Endothelial cell of umbilical vein (primary cell): ENCODE measurements at regions not wholly inside any gene's neighbourhood (a gene's known extent, or its start where the extent isn't known, plus 50 kb on each side); places are given as distances from the start of the nearest gene placed in this dataset.

ENCODE experiments used
- BruUV-seq: library from RNA; stranded (reverse); fragments of 400-500 nt; replicated peaks from 2 replicates; lab custom pipeline; 2021; lab: Mats Ljungman, UMichigan
- CTCF ChIA-PET: fragments of 300-600, 350-600 bp; sonication (Branson Sonifier 250); formaldehyde crosslinking; loops from one replicate; lab custom pipeline; 2021; ENCODE audit warnings: antibody characterized with exemption, inconsistent platforms; lab: Charles Lee
- POLR2A ChIA-PET: fragments of 300-600, 350-600 bp; sonication (Branson Sonifier 250); formaldehyde crosslinking; loops from one replicate; lab custom pipeline; 2021; ENCODE audit warnings: antibody characterized with exemption, inconsistent platforms; lab: Charles Lee
- DNase-seq: peaks from one replicate; pipeline ENCODE4 v3.0.0-alpha.2; 2011; ENCODE audit warnings: low read depth, low spot score
- FAIRE-seq: peaks from 2 replicates; lab custom pipeline; 2011; peaks lifted over from hg19 to GRCh38; lab: Jason Lieb, UNC
- H2AFZ ChIP-seq: 2 replicates; pipeline ENCODE4 v1.6.0; 2012; ENCODE audit warnings: low read depth, low read length, control low read depth, inconsistent platforms
- H3K27ac ChIP-seq: 2 replicates; pipeline ENCODE4 v1.5.1; 2011; ENCODE audit warnings: low read depth, mild to moderate bottlenecking, control low read depth, low read length, moderate library complexity; ENCODE audit not compliant: insufficient read depth
- H3K27me3 ChIP-seq, 2 experiments: 2 replicates each; pipeline versions ENCODE4 v1.6.0 to v1.6.1; 2011; ENCODE audit warnings: low read length in 2 of 2, mixed read lengths in 1 of 2; ENCODE audit not compliant: control insufficient read depth in 2 of 2, insufficient read depth in 2 of 2
- H3K36me3 ChIP-seq, 2 experiments: 2 replicates in 1 of 2; 3 replicates in 1 of 2; pipeline ENCODE4 v1.5.1; 2011; ENCODE audit warnings: low read length in 2 of 2, mild to moderate bottlenecking in 1 of 2, moderate library complexity in 1 of 2; ENCODE audit not compliant: control insufficient read depth in 2 of 2, insufficient read depth in 2 of 2; ENCODE audit errors: extremely low read depth in 1 of 2
- H3K4me1 ChIP-seq: 3 replicates; pipeline ENCODE4 v1.5.1; 2011; ENCODE audit warnings: mild to moderate bottlenecking, low read length; ENCODE audit not compliant: control insufficient read depth, insufficient read depth; ENCODE audit errors: extremely low read depth
- H3K4me2 ChIP-seq: 2 replicates; pipeline ENCODE4 v1.6.1; 2011; ENCODE audit warnings: low read length, control low read depth, mixed read lengths; ENCODE audit not compliant: insufficient read depth
- H3K4me3 ChIP-seq, 3 experiments: fragments of 200-600 bp in 1 of 3; sonication (generic), shearing (Covaris generic) in 1 of 3; replicated peaks in 1 of 3; 2 replicates each; pipeline ENCODE4 v1.5.1; 2011 to 2016; ENCODE audit warnings: control low read depth in 3 of 3, low read length in 3 of 3, mild to moderate bottlenecking in 2 of 3, inconsistent platforms in 1 of 3, low read depth in 1 of 3, moderate library complexity in 1 of 3; ENCODE audit not compliant: insufficient read depth in 1 of 3
- H3K79me2 ChIP-seq: 2 replicates; pipeline ENCODE4 v1.6.0; 2012; ENCODE audit warnings: low read length, inconsistent platforms; ENCODE audit not compliant: control insufficient read depth, insufficient read depth
- H3K9ac ChIP-seq: replicated peaks from 2 replicates; pipeline ENCODE3; 2011; ENCODE audit warnings: low read length, control low read depth; ENCODE audit not compliant: insufficient read depth; ENCODE audit errors: extremely low read depth
- H3K9me1 ChIP-seq: replicated peaks from 3 replicates; pipeline ENCODE4 v1.6.0; 2011; ENCODE audit warnings: mild to moderate bottlenecking, low read length; ENCODE audit not compliant: control insufficient read depth, insufficient read depth; ENCODE audit errors: extremely low read depth
- H3K9me3 ChIP-seq: replicated peaks from 2 replicates; pipeline ENCODE4 v1.5.1; 2012; ENCODE audit warnings: low read length, inconsistent platforms; ENCODE audit not compliant: control insufficient read depth, insufficient read depth
- H4K20me1 ChIP-seq: replicated peaks from 2 replicates; pipeline ENCODE3; 2011; ENCODE audit warnings: mild to moderate bottlenecking, low read length; ENCODE audit not compliant: control insufficient read depth, insufficient read depth; ENCODE audit errors: extremely low read depth
- EZH2 ChIP-seq: IDR thresholded peaks from 2 replicates; pipeline ENCODE4 v1.6.1; 2012; ENCODE audit warnings: borderline replicate concordance, low read depth, mild to moderate bottlenecking, moderate library complexity, low read length, inconsistent platforms; ENCODE audit not compliant: severe bottlenecking
- FOS ChIP-seq: IDR thresholded peaks from 2 replicates; pipeline ENCODE4 v1.6.1; 2011; ENCODE audit warnings: mild to moderate bottlenecking, low read length, moderate library complexity, borderline replicate concordance; ENCODE audit not compliant: insufficient read depth
- GATA2 ChIP-seq: IDR thresholded peaks from 2 replicates; pipeline ENCODE4 v1.7.0; 2011; ENCODE audit warnings: low read depth, mild to moderate bottlenecking, moderate library complexity, mixed read lengths, low read length; ENCODE audit not compliant: insufficient read length, insufficient read depth
- JUN ChIP-seq: IDR thresholded peaks from 2 replicates; pipeline ENCODE4 v1.6.1; 2011; ENCODE audit warnings: borderline replicate concordance, low read depth; ENCODE audit not compliant: insufficient read length, insufficient read depth
- MYC ChIP-seq: IDR thresholded peaks from one replicate; pipeline ENCODE4 v1.6.1; 2011; ENCODE audit warnings: mild to moderate bottlenecking, low read depth, low read length
- POLR2A ChIP-seq: IDR thresholded peaks from 2 replicates; pipeline ENCODE4 v1.6.1; 2012; ENCODE audit warnings: low read depth, mild to moderate bottlenecking, control low read depth, low read length
- POLR2AphosphoS5 ChIP-seq: IDR thresholded peaks from 2 replicates; pipeline ENCODE4 v1.6.1; 2012; ENCODE audit warnings: low read depth, mild to moderate bottlenecking, control low read depth, low read length, moderate library complexity; ENCODE audit not compliant: insufficient read depth
- dilution Hi-C: fragments of 300-500 bp; cut with MboI; formaldehyde crosslinking; loops from one replicate; pipeline ENCODE4 v1.15.0; 2019; ENCODE audit warnings: low sequenced_read_pairs; ENCODE audit not compliant: extremely low pct_ligation_motif_present
- intact Hi-C: fragments of 100-400 bp; cut with micrococcal nuclease; formaldehyde crosslinking; loops from one replicate; pipeline ENCODE4 v1.10.0; 2022
- TF ChIP-seq, protein P1 (sequence below), 2 donors: IDR thresholded peaks; 1 replicate in 1 of 2; 2 replicates in 1 of 2; pipeline ENCODE4 v1.5.1; 2011; ENCODE audit warnings: low read length in 2 of 2, mild to moderate bottlenecking in 2 of 2, moderate library complexity in 2 of 2, control low read depth in 1 of 2, inconsistent platforms in 1 of 2, low read depth in 1 of 2; ENCODE audit not compliant: insufficient read depth in 1 of 2; ENCODE audit errors: extremely low read depth in 1 of 2
- TF ChIP-seq, protein P2 (sequence below): IDR thresholded peaks from 2 replicates; pipeline ENCODE4 v1.6.1; 2011; ENCODE audit not compliant: insufficient read depth, insufficient read length

DNA sequence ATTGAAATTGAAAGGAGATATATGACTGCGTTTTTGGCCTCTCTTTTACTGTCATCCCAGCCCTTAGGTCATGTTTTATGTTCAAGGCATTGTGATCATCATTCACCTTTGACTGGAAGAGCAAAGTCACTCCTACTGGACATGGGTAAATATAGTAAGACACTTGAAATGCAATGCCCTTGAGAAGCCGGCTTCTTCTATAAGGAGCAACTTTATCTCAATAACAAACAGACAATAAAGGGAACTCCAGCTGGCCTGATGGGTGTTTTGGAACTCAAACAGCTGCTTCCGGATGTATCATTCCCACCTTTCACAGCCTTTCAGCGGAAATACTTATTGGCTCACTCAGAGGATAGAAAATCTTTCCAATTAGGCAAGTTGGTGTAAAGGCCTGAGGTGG lies 65.1 kb upstream of the C4orf54 start:
- FAIRE-seq (no peak), DNase-seq (no peak)
- Histone ChIP-seq H3K79me2 (no peaks in the 10 kb centered on the region), H3K27me3 (no peaks in the 10 kb centered on the region), H2AFZ (no peak overlapping the region), H4K20me1 (no peaks in the 10 kb centered on the region), H3K9me1 (no peaks in the 10 kb centered on the region), H3K36me3 (no peaks in the 10 kb centered on the region), H3K4me1 (no peaks in the 10 kb centered on the region), H3K27ac (no peak overlapping the region), H3K4me2 (no peak overlapping the region), H3K4me3 (no peak overlapping the region), H3K9me3 (no peaks in the 10 kb centered on the region), H3K9ac (no peak overlapping the region)
- CTCF ChIA-PET = no interaction called here
- TF ChIP-seq POLR2A (no peak), FOS (no peak), MYC (no peak), GATA2 (no peak), POLR2AphosphoS5 (no peak), EZH2 (no peak), JUN (no peak)
- TF ChIP-seq, protein P1, sequence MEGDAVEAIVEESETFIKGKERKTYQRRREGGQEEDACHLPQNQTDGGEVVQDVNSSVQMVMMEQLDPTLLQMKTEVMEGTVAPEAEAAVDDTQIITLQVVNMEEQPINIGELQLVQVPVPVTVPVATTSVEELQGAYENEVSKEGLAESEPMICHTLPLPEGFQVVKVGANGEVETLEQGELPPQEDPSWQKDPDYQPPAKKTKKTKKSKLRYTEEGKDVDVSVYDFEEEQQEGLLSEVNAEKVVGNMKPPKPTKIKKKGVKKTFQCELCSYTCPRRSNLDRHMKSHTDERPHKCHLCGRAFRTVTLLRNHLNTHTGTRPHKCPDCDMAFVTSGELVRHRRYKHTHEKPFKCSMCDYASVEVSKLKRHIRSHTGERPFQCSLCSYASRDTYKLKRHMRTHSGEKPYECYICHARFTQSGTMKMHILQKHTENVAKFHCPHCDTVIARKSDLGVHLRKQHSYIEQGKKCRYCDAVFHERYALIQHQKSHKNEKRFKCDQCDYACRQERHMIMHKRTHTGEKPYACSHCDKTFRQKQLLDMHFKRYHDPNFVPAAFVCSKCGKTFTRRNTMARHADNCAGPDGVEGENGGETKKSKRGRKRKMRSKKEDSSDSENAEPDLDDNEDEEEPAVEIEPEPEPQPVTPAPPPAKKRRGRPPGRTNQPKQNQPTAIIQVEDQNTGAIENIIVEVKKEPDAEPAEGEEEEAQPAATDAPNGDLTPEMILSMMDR (IDR thresholded peaks at IDR 0.05; ENCODE audit: extremely low read depth in 1 of 2, insufficient read depth in 1 of 2, low read depth in 1 of 2, low read length in 2 of 2) = no peak
- TF ChIP-seq, protein P2, sequence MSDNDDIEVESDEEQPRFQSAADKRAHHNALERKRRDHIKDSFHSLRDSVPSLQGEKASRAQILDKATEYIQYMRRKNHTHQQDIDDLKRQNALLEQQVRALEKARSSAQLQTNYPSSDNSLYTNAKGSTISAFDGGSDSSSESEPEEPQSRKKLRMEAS = no peak
- dilution Hi-C loops (no loop called here), intact Hi-C loops (no loop called here)
- no TSS peak for BruUV-seq
- POLR2A ChIA-PET = no interaction called here
